NCI-H1930 (cell line): ENCODE measurements at regions not wholly inside any gene's neighbourhood (a gene's known extent, or its start where the extent isn't known, plus 50 kb on each side); places are given as distances from the start of the nearest gene placed in this dataset.

ENCODE experiments used
- DNase-seq, 2 experiments: peaks; one replicate each; lab custom pipeline; 2025; lab: John Stamatoyannopoulos, UW

GRCh38 chr15:55017635-55018034 is 179.1 kb downstream of the RSL24D1 start:
- no peak for DNase-seq

GRCh38 chr15:55016225-55016624 is 180.5 kb downstream of the RSL24D1 start:
- DNase-seq, result no peak

GRCh38 chr15:55015093-55015445 is 181.7 kb downstream of the RSL24D1 start:
- no peak for DNase-seq

- no peak for DNase-seq
Measured at GRCh38 chr15:55014391-55015092, 182.2 kb downstream of the RSL24D1 start.

GRCh38 chr15:55008421-55008820 is 188.3 kb downstream of the RSL24D1 start:
- DNase-seq, result no peak

- DNase-seq, result no peak
Measured at GRCh38 chr15:55007561-55007960, 189.2 kb downstream of the RSL24D1 start.

GRCh38 chr15:55005679-55006078 is 191.1 kb downstream of the RSL24D1 start:
- DNase-seq, result no peak

- no peak for DNase-seq
Measured at GRCh38 chr15:55003965-55004873, 192.5 kb downstream of the RSL24D1 start.

- no peak for DNase-seq
Measured at GRCh38 chr15:54998661-54999060, 198.1 kb downstream of the RSL24D1 start.

- DNase-seq, result no peak
Measured at GRCh38 chr15:54990793-54991192, 205.9 kb downstream of the RSL24D1 start.

- DNase-seq, result no peak
Measured at GRCh38 chr15:54987881-54988280, 208.9 kb downstream of the RSL24D1 start.

- DNase-seq, result no peak
Measured at GRCh38 chr15:54979964-54980363, 216.8 kb downstream of the RSL24D1 start.

- DNase-seq, result no peak
Measured at GRCh38 chr15:54962637-54963036, 234.1 kb downstream of the RSL24D1 start.

GRCh38 chr15:54960266-54960665 is 236.5 kb downstream of the RSL24D1 start:
- no peak for DNase-seq

- DNase-seq, result no peak
Measured at GRCh38 chr15:54941417-54941816, 255.3 kb downstream of the RSL24D1 start.

- no peak for DNase-seq
Measured at GRCh38 chr15:54917312-54917711, 279.4 kb downstream of the RSL24D1 start.

GRCh38 chr15:54915380-54915779 is 281.4 kb downstream of the RSL24D1 start:
- no peak for DNase-seq

- DNase-seq, result no peak
Measured at GRCh38 chr15:54884312-54884711, 312.4 kb downstream of the RSL24D1 start.

GRCh38 chr15:54859982-54860381 is 336.8 kb downstream of the RSL24D1 start:
- DNase-seq, result no peak

- no peak for DNase-seq
Measured at GRCh38 chr15:54854667-54855066, 342.1 kb downstream of the RSL24D1 start.

- DNase-seq, result no peak
Measured at GRCh38 chr15:54850101-54850500, 346.6 kb downstream of the RSL24D1 start.

- no peak for DNase-seq
Measured at GRCh38 chr15:54843006-54843405, 353.7 kb downstream of the RSL24D1 start.

- DNase-seq, result no peak
Measured at GRCh38 chr15:54841701-54842305, 354.9 kb downstream of the RSL24D1 start.
